ENCODE measurements at regions not wholly inside any gene's neighbourhood (a gene's known extent, or its start where the extent isn't known, plus 50 kb on each side); places are given as distances from the start of the nearest gene placed in this dataset.

DNA sequence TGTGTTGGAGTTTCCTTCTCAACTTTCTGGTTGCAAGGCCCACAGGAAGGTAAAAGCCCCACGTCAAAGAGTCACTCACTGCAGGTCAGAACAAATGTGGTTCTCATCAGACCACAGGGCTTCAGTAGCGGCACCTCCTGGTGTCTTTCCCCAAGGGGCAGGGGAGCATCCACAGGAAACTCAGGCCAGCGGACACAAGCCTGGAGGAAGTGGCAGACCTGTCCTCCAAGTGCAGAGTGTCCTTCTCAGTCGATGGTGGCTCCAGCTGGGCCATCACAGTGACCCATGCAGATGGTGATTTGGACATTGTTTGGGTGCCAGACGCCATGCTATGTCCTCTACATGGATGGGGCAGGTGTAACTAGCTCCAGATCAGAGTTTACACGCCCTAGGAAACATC, 84.9 kb downstream of the ACKR3 start:
- no peak for DNase-seq (ENCODE audit: low read depth in 2 of 2)

DNA sequence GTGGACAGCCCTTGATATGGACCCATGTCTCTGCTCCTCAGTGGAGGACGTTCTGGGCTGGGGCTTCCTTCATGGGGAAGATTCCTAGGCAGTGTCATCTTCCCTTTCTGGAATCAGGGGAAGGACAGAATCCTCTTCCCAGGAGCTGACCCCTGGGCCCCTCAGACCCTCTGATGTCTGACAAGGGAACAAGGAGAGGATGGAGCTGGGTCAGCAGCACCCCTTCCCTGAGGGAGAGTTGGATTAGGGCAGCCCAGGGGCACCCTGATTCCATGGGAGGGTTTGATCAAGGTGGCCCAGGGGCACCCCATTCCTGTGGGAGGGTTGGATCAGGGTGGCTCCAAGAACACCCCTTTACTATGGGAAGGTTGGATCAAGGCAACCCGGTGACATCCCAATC, 86.5 kb downstream of the ACKR3 start:
- no peak for DNase-seq (ENCODE audit: low read depth in 2 of 2)

- DNase-seq (ENCODE audit: low read depth in 2 of 2) = no peak
These were observed 87.1 kb downstream of the ACKR3 start for GRCh38 chr2:236656721-236657120.

DNA sequence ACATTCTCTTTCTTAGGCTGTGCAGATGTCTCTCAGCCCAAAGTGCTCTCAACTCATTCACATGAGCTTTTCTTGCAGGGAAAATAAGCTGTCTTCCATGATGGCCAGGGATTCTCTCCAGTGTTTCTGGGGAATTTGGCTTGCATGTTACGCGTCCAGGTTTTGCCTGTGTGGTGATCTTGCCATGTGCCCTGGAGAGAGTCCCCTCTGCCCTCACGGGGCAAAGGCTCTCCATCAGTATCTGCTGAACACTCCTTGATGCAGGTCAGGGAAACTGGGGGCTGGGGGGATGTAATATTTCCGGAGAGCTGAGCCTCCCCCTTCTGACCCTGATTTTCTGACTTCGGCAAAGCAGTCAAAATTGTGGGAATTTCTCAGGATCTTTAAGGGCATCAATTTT, 87.6 kb downstream of the ACKR3 start:
- no peak for DNase-seq (ENCODE audit: low read depth in 2 of 2)

DNA sequence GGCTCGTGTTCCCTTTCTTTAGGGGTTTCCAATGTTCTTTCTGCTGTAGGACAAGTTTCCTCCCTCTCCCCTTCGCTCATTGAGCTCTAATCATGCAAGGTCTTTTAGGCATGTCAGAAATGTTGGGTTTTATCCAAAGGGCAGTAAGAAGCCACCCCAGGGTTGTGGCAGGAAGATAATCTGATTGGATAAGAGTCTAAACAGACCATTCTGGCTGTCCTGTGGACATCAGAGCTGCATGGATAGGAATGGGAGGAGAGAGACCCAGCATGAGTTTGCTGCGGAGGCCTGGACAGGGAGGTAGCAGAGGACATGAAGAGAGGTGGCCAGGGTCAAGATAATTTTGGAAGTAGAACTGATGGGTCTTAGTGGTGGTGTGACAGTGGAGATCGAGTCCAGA, 88.2 kb downstream of the ACKR3 start:
- DNase-seq (ENCODE audit: low read depth in 2 of 2) = no peak

DNA sequence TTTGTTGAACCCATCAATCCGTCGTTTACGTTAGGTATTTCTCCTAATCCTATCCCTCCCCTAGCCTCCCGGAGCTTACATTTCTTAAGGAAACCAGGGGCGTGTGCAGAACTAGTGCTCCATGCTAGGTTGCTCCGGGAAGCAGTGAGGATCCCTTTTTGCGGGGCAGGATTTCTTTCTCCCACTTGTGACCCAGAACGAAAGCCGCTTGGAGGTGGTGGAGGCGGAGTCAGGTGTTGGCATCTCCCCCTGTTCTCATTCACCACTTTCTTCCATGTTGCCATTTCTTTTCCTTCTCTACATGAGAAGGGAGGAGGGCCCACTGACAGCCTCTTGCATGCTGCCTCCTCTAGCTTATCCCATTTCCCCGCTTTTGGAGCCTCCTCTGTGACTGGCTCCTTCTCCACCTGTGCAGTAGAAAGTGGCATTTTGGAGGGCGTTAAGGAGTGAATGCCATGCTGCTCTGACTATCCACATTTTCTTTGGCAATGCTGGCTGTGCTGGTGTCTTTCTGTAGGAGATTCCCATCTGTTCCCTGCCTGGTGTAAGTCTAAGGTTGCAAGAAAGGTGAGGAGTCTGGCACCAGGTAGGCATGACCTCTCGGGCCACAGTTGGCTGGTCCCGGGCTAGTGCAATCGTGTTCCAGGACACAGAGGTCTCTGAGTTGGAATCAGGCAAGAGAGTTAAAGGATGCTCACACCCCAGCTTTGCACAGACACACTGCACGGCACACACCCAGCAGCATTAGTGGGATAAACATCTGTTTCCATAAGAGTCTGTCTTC, 89.5 kb downstream of the ACKR3 start:
- no peak for DNase-seq (ENCODE audit: low read depth in 2 of 2)

DNA sequence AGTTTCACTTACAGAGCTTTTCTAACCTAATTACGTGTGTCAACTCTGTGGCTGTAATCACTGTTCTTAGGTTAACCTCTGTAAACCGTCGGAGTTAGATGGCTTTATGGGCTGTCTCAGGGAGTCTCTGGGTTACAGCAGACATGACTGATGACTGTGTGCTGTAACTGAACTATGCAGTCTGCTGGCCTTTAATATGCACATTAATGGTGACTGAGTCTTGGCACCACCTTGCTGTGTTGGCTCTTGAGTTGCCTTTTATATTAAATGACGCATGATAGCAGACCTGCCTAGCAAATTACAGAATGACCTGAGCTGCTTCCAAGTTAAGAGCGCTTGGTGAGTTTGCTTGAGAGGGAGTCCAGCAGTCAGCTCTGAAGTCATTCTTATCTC, 90.1 kb downstream of the ACKR3 start:
- no peak for DNase-seq (ENCODE audit: low read depth in 2 of 2)

- DNase-seq (ENCODE audit: low read depth in 2 of 2) = no peak
These were observed 91.6 kb downstream of the ACKR3 start for GRCh38 chr2:236661061-236661761.

- no peak for DNase-seq (ENCODE audit: low read depth in 2 of 2)
These were observed 92.1 kb downstream of the ACKR3 start for GRCh38 chr2:236661762-236662110.

- no peak for DNase-seq (ENCODE audit: low read depth in 2 of 2)
These were observed 92.9 kb downstream of the ACKR3 start for GRCh38 chr2:236662231-236663185.

DNA sequence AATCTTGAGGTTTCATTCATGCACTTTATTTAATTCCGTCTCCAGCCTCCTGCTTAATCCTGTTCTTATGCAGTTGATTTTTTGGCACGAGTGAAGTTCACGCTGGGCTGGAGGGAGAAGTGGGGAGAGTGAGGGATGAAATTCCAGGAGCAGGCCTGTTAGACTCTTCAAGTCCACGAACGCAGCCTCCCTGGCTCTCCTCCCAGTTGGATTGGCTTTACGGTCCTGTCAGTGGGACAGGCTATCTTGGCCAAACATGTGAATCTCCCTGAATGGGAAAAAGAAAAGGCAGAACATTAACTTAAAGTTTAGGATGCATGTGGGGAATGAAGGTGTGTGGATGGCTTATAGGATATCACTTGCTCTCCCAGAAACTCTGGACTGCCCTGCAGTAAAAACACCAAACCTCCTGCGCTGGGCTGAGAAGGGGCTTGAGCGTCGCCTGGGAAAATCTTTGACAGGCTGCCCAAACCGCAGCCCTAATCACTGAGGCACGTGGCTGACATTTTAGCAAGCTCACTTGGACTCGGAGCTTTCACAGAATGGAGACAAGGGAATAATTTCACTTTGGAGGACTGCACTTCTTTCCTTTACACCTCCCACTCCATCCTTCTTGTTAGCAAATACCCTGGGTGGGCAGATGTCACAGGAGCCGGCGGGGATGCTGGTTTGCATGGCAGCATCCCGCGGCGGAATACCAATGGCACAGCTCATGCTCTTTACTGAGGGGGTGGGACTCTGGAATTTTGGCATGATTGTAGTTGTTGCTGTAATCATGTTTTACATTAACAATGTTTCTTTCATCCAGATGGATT, 93.9 kb downstream of the ACKR3 start:
- DNase-seq (ENCODE audit: low read depth in 2 of 2) = no peak

DNA sequence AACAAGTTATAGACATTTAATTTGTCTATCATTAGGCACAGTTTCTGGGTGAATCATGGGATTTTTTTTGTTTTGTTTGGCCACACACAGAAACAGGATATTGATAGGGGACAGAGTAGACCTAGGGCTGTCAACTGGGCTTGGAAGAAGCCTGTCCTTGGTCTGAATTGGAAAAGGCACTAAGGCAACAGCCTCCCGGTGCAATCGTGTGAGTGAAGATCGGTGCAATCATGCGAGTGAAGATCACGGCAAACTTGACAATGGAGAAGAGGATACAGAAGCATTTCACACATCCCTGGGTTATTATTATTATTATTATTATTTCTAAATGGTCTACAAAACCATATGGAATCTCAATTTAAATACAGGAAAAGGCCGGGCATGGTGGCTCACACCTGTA, 94.5 kb downstream of the ACKR3 start:
- no peak for DNase-seq (ENCODE audit: low read depth in 2 of 2)

GRCh38 chr2:236665101-236665500, 95.5 kb downstream of the ACKR3 start:
- DNase-seq (ENCODE audit: low read depth in 2 of 2) = no peak

DNA sequence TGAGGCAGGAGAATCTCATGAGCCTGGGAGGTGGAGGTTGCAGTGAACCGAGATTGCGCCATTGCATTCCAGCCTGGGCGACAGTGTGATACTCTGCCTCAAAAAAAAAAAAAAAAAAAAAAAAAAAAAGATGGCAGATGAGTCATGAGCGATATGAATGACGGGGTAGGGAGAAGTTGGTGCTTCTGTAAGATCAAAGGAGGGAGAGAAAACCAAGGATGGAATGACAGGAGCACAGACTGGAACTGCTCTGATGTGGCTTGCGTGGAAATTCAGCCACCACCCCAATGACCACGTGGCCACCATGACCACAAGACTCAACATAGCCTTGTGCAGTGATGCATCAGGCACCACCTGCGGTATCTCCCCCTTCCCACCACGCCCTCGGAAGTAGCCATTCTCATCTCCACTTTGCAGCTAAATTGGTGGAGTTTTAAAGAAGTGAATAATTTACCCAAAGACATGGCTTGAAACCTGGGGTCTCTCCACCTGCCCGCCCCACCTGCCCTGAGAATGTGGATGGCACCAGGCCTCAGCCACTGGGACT, 96.0 kb downstream of the ACKR3 start:
- no peak for DNase-seq (ENCODE audit: low read depth in 2 of 2)

GRCh38 chr2:236666646-236667204, 97.1 kb downstream of the ACKR3 start:
- DNase-seq (ENCODE audit: low read depth in 2 of 2) = no peak

DNA sequence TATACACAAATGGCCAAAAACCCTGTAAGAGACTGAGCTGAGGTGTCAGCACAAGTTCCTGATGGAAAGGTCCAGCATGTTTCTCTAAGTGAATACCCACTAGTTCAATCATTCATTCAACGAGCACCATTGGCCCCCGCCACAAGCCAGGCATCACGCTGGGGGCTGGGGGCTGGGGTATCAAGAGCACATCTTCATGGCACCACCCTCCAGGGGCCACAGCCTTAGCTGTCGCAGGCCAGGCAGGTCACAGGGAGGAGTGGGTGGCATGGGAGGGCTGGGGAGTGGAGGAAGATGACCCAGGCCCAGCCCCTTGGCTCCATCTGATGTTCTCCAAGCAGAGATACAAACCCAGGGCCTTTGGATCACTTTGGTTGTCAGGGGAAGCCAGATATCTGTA, 97.9 kb downstream of the ACKR3 start:
- no peak for DNase-seq (ENCODE audit: low read depth in 2 of 2)

DNA sequence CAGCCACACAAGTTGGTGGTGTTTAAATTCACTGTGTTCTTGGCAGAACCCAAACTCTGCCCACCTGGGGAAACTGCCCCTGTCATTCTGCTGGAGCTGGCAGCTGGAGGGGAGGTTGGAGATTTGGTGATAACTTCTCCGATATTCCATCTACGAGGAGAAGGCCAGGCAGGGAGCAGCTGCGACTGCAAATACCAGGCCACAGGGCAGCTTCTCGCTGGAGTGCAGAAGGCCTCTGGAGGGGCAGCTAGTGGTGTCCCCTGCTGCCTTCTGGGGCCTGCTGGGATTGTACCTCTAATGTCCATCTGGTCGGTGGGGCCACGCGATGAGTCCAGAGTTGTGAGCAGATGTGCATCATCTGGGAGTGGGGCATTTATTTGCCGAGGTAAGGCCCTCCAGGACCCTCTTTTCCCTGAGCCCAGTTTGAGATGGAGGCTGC, 98.9 kb downstream of the ACKR3 start:
- DNase-seq (ENCODE audit: low read depth in 2 of 2) = no peak

DNA sequence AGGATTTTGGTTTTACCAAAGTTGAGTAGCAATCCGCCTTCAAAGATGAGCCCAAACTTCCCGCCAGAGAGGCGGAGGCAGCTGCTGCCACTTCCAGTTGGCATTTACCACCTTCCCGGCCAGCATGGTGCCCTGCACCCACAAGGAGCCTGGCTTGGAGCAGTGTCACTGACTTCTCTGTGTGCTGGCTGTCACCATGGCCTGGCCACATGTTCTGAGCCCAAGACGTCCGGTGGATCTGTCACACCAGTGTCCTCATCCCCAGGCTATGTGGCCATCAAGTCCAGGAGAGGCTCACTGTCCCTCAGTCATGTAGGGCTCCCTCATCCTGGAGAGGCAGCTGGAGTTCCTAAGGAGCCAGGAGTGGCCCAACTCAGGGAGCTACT, 100.6 kb downstream of the ACKR3 start:
- DNase-seq (ENCODE audit: low read depth in 2 of 2) = no peak

DNA sequence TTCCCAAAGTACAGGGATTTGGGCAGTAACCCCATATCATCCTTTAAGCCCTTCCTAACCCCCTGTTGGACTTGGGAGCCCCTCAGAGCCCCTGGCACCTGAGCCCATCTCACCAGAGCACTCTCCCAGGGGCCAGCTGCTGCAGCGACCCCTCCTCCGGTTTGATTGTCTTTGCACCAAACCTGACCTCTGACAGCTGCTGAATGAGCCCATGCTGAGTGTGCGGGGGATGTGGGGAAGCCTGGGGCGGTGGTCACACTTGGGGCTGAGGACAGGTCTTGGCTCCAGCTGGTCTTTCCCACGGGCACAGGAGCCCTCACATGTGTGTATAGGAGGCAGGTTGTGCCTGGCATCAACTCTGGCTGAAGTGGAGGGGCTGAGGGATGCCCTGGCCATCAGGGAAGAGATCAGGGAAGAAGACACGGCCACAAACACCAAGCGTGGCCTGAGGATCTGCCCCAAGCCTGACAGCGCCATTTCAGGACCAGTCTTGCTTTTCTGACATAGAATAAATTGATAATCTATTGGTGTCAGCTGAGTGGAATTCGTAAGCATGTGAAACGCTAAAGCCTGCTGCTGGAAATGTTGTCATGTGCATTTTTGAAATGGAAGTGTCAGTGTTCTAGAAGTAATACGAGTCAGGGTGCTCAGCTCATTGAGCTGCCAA, 102.4 kb downstream of the ACKR3 start:
- no peak for DNase-seq (ENCODE audit: low read depth in 2 of 2)

DNA sequence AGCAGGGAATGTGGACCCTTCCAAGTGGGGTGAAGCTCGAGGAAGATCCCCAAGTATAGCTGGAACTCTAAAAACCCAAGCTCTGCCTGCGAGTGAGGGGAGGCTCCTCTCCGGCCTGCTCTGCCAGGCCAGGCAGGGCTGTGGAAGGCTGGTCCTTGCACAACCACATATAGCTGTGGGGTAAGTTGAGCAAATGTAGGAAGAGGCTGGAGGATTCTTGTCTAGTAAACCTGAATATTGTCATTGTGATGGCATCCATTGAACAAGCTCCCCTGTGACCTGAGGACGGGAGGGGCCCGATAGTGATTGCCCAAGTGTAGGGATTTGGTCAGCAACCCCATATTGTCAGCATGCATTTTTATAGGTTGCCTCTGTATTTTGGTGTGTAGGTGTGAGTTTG, 103.0 kb downstream of the ACKR3 start:
- DNase-seq (ENCODE audit: low read depth in 2 of 2) = no peak

All from stimulated activated CD8-positive, alpha-beta memory T cell treated with anti-CD3 and anti-CD28 coated beads, Interleukin-7, amount 100 ng/mL, for 4 hours (primary cell).